Endothelial cell (in vitro differentiated cells): ENCODE measurements at regions not wholly inside any gene's neighbourhood (a gene's known extent, or its start where the extent isn't known, plus 50 kb on each side); places are given as distances from the start of the nearest gene placed in this dataset.

Source experiments
- DNase-seq: peaks from one replicate; pipeline ENCODE4 v3.0.0; 2021; ENCODE audit warnings: low spot score
- H3K27ac Mint-ChIP-seq: one replicate; pipeline ENCODE4 v1.8.0; 2021; ENCODE audit warnings: mixed read lengths, inconsistent platforms; ENCODE audit not compliant: unreplicated experiment
- H3K27me3 Mint-ChIP-seq: one replicate; pipeline ENCODE4 v1.8.0; 2021; ENCODE audit warnings: mild to moderate bottlenecking, moderate library complexity, mixed read lengths, inconsistent platforms; ENCODE audit not compliant: unreplicated experiment
- H3K36me3 Mint-ChIP-seq: one replicate; pipeline ENCODE4 v1.8.0; 2021; ENCODE audit warnings: mild to moderate bottlenecking, low read depth, mixed read lengths, inconsistent platforms; ENCODE audit not compliant: unreplicated experiment
- H3K4me1 Mint-ChIP-seq: one replicate; pipeline ENCODE4 v1.8.0; 2021; ENCODE audit warnings: mild to moderate bottlenecking, mixed read lengths, inconsistent platforms; ENCODE audit not compliant: unreplicated experiment
- H3K4me3 Mint-ChIP-seq: one replicate; pipeline ENCODE4 v1.8.0; 2021; ENCODE audit warnings: mild to moderate bottlenecking, mixed read lengths, inconsistent platforms; ENCODE audit not compliant: unreplicated experiment
- H3K9me3 Mint-ChIP-seq: one replicate; pipeline ENCODE4 v1.8.0; 2021; ENCODE audit warnings: mixed read lengths, inconsistent platforms; ENCODE audit not compliant: unreplicated experiment
- TF ChIP-seq, protein P1 (sequence below): fragments of 200-600 bp; sonication (generic); IDR thresholded peaks from one replicate; pipeline ENCODE4 v1.5.0; 2021; ENCODE audit warnings: antibody characterized with exemption; ENCODE audit not compliant: unreplicated experiment

- no peaks in the 10 kb centered on the region for H3K27me3 Mint-ChIP-seq
- no peak overlapping the region for H3K4me3 Mint-ChIP-seq
- no peaks in the 10 kb centered on the region for H3K36me3 Mint-ChIP-seq
- peaks cover 23% of the 10 kb centered on the region for H3K4me1 Mint-ChIP-seq
- no peak for DNase-seq
- H3K9me3 Mint-ChIP-seq: no peaks in the 10 kb centered on the region
- TF ChIP-seq, protein P1, sequence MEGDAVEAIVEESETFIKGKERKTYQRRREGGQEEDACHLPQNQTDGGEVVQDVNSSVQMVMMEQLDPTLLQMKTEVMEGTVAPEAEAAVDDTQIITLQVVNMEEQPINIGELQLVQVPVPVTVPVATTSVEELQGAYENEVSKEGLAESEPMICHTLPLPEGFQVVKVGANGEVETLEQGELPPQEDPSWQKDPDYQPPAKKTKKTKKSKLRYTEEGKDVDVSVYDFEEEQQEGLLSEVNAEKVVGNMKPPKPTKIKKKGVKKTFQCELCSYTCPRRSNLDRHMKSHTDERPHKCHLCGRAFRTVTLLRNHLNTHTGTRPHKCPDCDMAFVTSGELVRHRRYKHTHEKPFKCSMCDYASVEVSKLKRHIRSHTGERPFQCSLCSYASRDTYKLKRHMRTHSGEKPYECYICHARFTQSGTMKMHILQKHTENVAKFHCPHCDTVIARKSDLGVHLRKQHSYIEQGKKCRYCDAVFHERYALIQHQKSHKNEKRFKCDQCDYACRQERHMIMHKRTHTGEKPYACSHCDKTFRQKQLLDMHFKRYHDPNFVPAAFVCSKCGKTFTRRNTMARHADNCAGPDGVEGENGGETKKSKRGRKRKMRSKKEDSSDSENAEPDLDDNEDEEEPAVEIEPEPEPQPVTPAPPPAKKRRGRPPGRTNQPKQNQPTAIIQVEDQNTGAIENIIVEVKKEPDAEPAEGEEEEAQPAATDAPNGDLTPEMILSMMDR: no peak
- no peak overlapping the region for H3K27ac Mint-ChIP-seq
Observed at GRCh38 chr3:72341920-72342319, 506.3 kb downstream of the SHQ1 start.

DNA sequence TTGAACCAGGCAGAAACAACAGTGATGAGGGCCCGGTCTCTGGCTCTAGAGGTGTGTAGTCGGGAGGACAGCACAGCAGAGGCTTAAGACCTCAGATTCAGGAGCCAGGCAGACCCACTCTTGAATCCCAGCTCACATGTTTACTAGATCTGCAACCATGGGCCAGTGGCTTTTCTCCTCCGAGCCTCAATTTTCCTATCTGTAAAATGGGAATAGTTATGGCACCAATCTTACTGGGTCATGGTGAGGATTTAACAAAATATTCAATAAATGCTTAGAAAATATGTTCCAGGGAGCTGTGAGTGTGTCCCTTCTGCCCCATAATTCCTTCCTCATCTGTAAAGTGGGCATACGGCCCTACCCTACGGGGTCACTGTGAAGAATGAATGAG lies 506.9 kb downstream of the SHQ1 start:
- Mint-ChIP-seq H3K4me3 (no peak overlapping the region), H3K27me3 (no peaks in the 10 kb centered on the region), H3K36me3 (no peaks in the 10 kb centered on the region), H3K4me1 (peaks cover 23% of the 10 kb centered on the region), H3K27ac (no peak overlapping the region), H3K9me3 (no peaks in the 10 kb centered on the region)
- TF ChIP-seq, protein P1: no peak
- no peak for DNase-seq

DNA sequence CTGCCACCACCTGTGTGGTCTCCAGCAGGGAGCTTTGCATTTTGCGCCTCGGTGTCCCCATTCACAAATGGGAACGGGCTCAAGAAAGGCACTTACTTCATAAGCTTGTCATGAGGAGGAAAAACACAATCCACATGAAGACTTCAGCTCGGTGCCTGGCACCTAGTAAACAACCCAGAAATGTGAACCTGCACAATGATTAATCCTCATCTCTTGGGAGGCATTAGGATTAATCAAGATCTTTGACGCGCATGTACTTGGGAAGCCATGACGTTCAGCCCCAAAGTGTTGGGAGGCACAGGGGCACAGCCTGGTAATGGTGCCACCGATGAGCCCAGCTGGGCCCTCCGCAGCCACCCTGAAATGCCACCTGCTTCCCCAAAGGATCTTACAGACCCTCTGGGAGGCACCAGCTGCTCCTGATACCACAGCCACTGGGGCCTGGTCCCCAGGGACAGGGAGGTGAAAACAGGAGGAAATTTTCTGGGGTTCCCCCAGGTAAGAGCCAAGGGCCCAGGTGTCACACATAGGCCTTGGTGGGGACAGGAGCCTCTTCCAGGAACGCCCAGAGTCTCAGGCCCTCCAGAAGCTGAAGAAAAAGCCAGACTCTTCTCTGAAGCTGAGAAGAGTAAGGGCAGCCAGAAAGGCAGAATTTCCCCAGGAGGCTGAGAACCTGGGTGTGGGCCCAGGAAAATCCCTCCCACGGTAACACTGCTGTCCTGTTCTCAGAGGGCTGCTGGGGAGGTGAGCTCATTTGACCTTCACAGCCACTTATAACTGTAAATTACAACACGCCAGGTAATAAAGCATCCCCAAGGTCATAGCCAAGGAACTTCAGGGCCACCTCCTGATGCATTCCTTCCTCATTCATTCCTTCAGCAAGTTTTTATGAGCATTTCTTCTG lies 507.5 kb downstream of the SHQ1 start:
- no peak for DNase-seq
- TF ChIP-seq, protein P1: no peak
- Mint-ChIP-seq H3K27me3 (no peaks in the 10 kb centered on the region), H3K36me3 (no peaks in the 10 kb centered on the region), H3K9me3 (no peaks in the 10 kb centered on the region), H3K4me3 (no peak overlapping the region), H3K27ac (no peak overlapping the region), H3K4me1 (peaks cover 20% of the 10 kb centered on the region)

GRCh38 chr3:72340056-72340455 lies 508.2 kb downstream of the SHQ1 start:
- Mint-ChIP-seq H3K4me3 (no peak overlapping the region), H3K4me1 (peaks cover 15% of the 10 kb centered on the region), H3K9me3 (no peaks in the 10 kb centered on the region), H3K27me3 (no peaks in the 10 kb centered on the region), H3K36me3 (no peaks in the 10 kb centered on the region), H3K27ac (no peak overlapping the region)
- DNase-seq: no peak
- TF ChIP-seq, protein P1: no peak

DNA sequence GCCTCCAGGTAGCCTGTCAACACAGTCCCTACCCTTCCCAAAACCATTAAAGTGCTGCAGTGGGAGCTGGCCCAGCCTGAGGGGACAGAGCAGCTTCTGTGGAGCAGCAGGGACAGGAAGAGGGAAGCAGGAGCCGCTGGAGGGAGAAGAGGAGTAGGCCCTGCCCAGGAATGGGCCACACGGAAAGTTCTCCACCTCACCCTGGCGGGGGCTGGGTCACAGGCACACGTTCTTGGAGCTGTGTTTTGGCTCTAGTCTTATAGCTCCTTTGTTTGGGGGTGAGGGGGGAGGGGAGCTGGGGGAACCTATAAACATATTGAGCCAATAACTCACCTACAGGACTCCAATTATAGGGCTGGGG lies 508.6 kb downstream of the SHQ1 start:
- TF ChIP-seq, protein P1: no peak
- DNase-seq: no peak
- Mint-ChIP-seq H3K4me3 (no peak overlapping the region), H3K9me3 (no peaks in the 10 kb centered on the region), H3K27me3 (peaks cover under 1% of the 10 kb centered on the region), H3K27ac (no peak overlapping the region), H3K36me3 (no peaks in the 10 kb centered on the region), H3K4me1 (peaks cover 15% of the 10 kb centered on the region)
